HG02973 (cell line): ENCODE measurements at regions not wholly inside any gene's neighbourhood (a gene's known extent, or its start where the extent isn't known, plus 50 kb on each side); places are given as distances from the start of the nearest gene placed in this dataset.
"Not testable (repeated sequence)": the region's sequence is repeated elsewhere in the genome, so short reads cannot be mapped to it uniquely, and the experiment has no call there.

Experiments
- ATAC-seq: cut with Tn5 transposase; IDR thresholded peaks from one replicate; pipeline ENCODE4 v1.9.1; 2021; ENCODE audit warnings: moderate library complexity; ENCODE audit not compliant: unreplicated experiment

- ATAC-seq: not testable (repeated sequence)
Measured at GRCh38 chr16:33583702-33584101, 124.3 kb downstream of the TP53TG3F start.

- ATAC-seq: not testable (repeated sequence)
Measured at GRCh38 chr16:33588589-33588988, 129.2 kb downstream of the TP53TG3F start.

GRCh38 chr16:33593344-33593743 lies 133.9 kb downstream of the TP53TG3F start:
- not testable (repeated sequence) for ATAC-seq

GRCh38 chr16:33595074-33595473 lies 135.7 kb downstream of the TP53TG3F start:
- not testable (repeated sequence) for ATAC-seq

- ATAC-seq: not testable (repeated sequence)
Measured at GRCh38 chr16:33601029-33601428, 141.6 kb downstream of the TP53TG3F start.

GRCh38 chr16:33623535-33624077 lies 164.2 kb downstream of the TP53TG3F start:
- ATAC-seq: not testable (repeated sequence)

GRCh38 chr16:33628895-33629294 lies 169.5 kb downstream of the TP53TG3F start:
- not testable (repeated sequence) for ATAC-seq

GRCh38 chr16:33631713-33632112 lies 172.3 kb downstream of the TP53TG3F start:
- not testable (repeated sequence) for ATAC-seq

- not testable (repeated sequence) for ATAC-seq
Measured at GRCh38 chr16:33634057-33634456, 174.6 kb downstream of the TP53TG3F start.

- ATAC-seq: not testable (repeated sequence)
Measured at GRCh38 chr16:33636760-33637159, 177.3 kb downstream of the TP53TG3F start.

- not testable (repeated sequence) for ATAC-seq
Measured at GRCh38 chr16:33643270-33643669, 183.9 kb downstream of the TP53TG3F start.

- not testable (repeated sequence) for ATAC-seq
Measured at GRCh38 chr16:33643698-33644381, 184.4 kb downstream of the TP53TG3F start.

- not testable (repeated sequence) for ATAC-seq
Measured at GRCh38 chr16:33646386-33646785, 187.0 kb downstream of the TP53TG3F start.

GRCh38 chr16:33655756-33656155 lies 196.3 kb downstream of the TP53TG3F start:
- ATAC-seq: not testable (repeated sequence)

GRCh38 chr16:33656394-33656793 lies 197.0 kb downstream of the TP53TG3F start:
- peak; percentile 66 for ATAC-seq

- not testable (repeated sequence) for ATAC-seq
Measured at GRCh38 chr16:33657717-33658116, 198.3 kb downstream of the TP53TG3F start.

GRCh38 chr16:33680791-33681190 lies 221.4 kb downstream of the TP53TG3F start:
- ATAC-seq: not testable (repeated sequence)

GRCh38 chr16:33700320-33700719 lies 240.9 kb downstream of the TP53TG3F start:
- ATAC-seq: not testable (repeated sequence)

GRCh38 chr16:33706845-33707590 lies 247.6 kb downstream of the TP53TG3F start:
- not testable (repeated sequence) for ATAC-seq

- ATAC-seq: not testable (repeated sequence)
Measured at GRCh38 chr16:33707591-33707934, 248.2 kb downstream of the TP53TG3F start.

- not testable (repeated sequence) for ATAC-seq
Measured at GRCh38 chr16:33709856-33710695, 250.7 kb downstream of the TP53TG3F start.
